K562 (cell line): ENCODE measurements at regions not wholly inside any gene's neighbourhood (a gene's known extent, or its start where the extent isn't known, plus 50 kb on each side); places are given as distances from the start of the nearest gene placed in this dataset.

Experiments
- ATAC-seq: fragments of 200-7000 bp; cut with Tn5 transposase; 3 replicates; pipeline ENCODE4 v1.9.1; 2020; ENCODE audit warnings: moderate library complexity
- BruUV-seq: library from RNA; stranded (reverse); fragments of 400-500 nt; replicated peaks from 2 replicates; lab custom pipeline; 2021; lab: Mats Ljungman, UMichigan
- CTCF ChIA-PET: fragments of 300-600 bp; formaldehyde crosslinking; extraction: SDS; loops from one replicate; lab custom pipeline; 2021; ENCODE audit warnings: low intra/inter-chr PET ratio; lab: Yijun Ruan, JAX
- POLR2A ChIA-PET: fragments of 300-600, 350-650 bp; sonication (Branson Sonifier 250); formaldehyde crosslinking; extraction: SDS; loops from one replicate; lab custom pipeline; 2021; ENCODE audit warnings: antibody characterized with exemption, inconsistent platforms; lab: Yijun Ruan, JAX
- DNase-seq, 4 experiments: peaks; one replicate each; pipeline versions ENCODE4 v3.0.0 to v3.0.0-alpha.2; 2011 to 2018; ENCODE audit warnings: low spot score in 3 of 4, mixed read lengths in 3 of 4; ENCODE audit errors: extremely low read depth in 1 of 4
- FAIRE-seq: peaks from 2 replicates; lab custom pipeline; 2011; peaks lifted over from hg19 to GRCh38; lab: Jason Lieb, UNC
- H2AFZ ChIP-seq: 2 replicates; pipeline ENCODE4 v1.6.0; 2011; ENCODE audit warnings: low read depth, low read length, control low read depth, inconsistent platforms
- H3K27ac ChIP-seq: fragments of 200-600 bp; 3 replicates; pipeline ENCODE4 v1.8.0; 2011; ENCODE audit warnings: low read depth, mild to moderate bottlenecking, control low read depth, inconsistent platforms, low read length, moderate library complexity, mixed read lengths; ENCODE audit errors: extremely low read depth
- H3K27me3 ChIP-seq, 2 experiments: fragments of 300-600 bp in 1 of 2; 2 replicates in 1 of 2; 3 replicates in 1 of 2; pipeline versions ENCODE4 v1.6.0 to v1.8.0; 2011; ENCODE audit warnings: inconsistent platforms in 2 of 2, low read length in 2 of 2, mild to moderate bottlenecking in 1 of 2, mixed read lengths in 1 of 2, moderate library complexity in 1 of 2; ENCODE audit not compliant: control insufficient read depth in 2 of 2, insufficient read depth in 2 of 2
- H3K36me3 ChIP-seq: fragments of 300-600 bp; 3 replicates; pipeline ENCODE4 v1.8.0; 2011; ENCODE audit warnings: mild to moderate bottlenecking, low read length, inconsistent platforms; ENCODE audit not compliant: control insufficient read depth, insufficient read depth
- H3K4me1 ChIP-seq, 2 experiments: fragments of 200-600 bp in 1 of 2; replicated peaks in 1 of 2; 2 replicates in 1 of 2; 3 replicates in 1 of 2; pipeline versions ENCODE4 v1.5.1 to v1.8.0; 2011; ENCODE audit warnings: inconsistent platforms in 2 of 2, low read length in 2 of 2, mild to moderate bottlenecking in 1 of 2, mixed read lengths in 1 of 2, moderate library complexity in 1 of 2; ENCODE audit not compliant: control insufficient read depth in 2 of 2, insufficient read depth in 2 of 2
- H3K4me2 ChIP-seq: 2 replicates; pipeline ENCODE4 v1.6.1; 2011; ENCODE audit warnings: low read length, control low read depth, inconsistent platforms, mixed read lengths; ENCODE audit not compliant: insufficient read depth
- H3K4me3 ChIP-seq: fragments of 200-600 bp; sonication (generic), shearing (Covaris generic); 2 replicates; pipeline ENCODE4 v1.5.1; 2016; ENCODE audit warnings: control low read depth, inconsistent platforms
- H3K79me2 ChIP-seq: fragments of 200-600 bp; 3 replicates; pipeline ENCODE4 v1.8.0; 2011; ENCODE audit warnings: low read length, inconsistent platforms; ENCODE audit not compliant: control insufficient read depth, insufficient read depth
- H3K9ac ChIP-seq, 2 experiments: 2 replicates each; pipeline versions ENCODE4 v1.6.0 to v1.6.1; 2011; ENCODE audit warnings: low read depth in 2 of 2, low read length in 2 of 2, control low read depth in 1 of 2, inconsistent platforms in 1 of 2, mild to moderate bottlenecking in 1 of 2, mixed read lengths in 1 of 2; ENCODE audit not compliant: insufficient read depth in 1 of 2
- H3K9me1 ChIP-seq: one replicate; pipeline ENCODE4 v1.6.0; 2011; ENCODE audit warnings: inconsistent platforms, mild to moderate bottlenecking, low read length, moderate library complexity; ENCODE audit not compliant: control insufficient read depth, insufficient read depth
- H3K9me3 ChIP-seq: replicated peaks from 2 replicates; pipeline ENCODE4 v1.5.1; 2011; ENCODE audit warnings: low read depth, low read length, inconsistent platforms; ENCODE audit not compliant: control insufficient read depth, insufficient read depth
- H4K20me1 ChIP-seq: replicated peaks from 2 replicates; pipeline ENCODE4 v1.6.1; 2011; ENCODE audit warnings: low read length, inconsistent platforms, mixed read lengths; ENCODE audit not compliant: control insufficient read depth, insufficient read depth
- CEBPB ChIP-seq: fragments of 450-650 bp; IDR thresholded peaks from 2 replicates; pipeline ENCODE4 v1.6.1; 2016; ENCODE audit warnings: missing genetic modification characterization, missing compliant biosample characterization
- CEBPG ChIP-seq, 3 experiments: fragments of 200-800 bp in 1 of 3; sonication (Bioruptor generic) in 1 of 3; sonication (generic) in 1 of 3; formaldehyde crosslinking in 1 of 3; IDR thresholded peaks in 2 of 3; conservative IDR thresholded peaks in 1 of 3; 2 replicates each; pipeline versions ENCODE4 v1.6.1 to v1.8.0; 2016 to 2022; ENCODE audit warnings: missing compliant biosample characterization in 2 of 3, missing genetic modification characterization in 2 of 3, mild to moderate bottlenecking in 1 of 3, missing genetic modification reagents in 1 of 3
- GABPB2 ChIP-seq: fragments of 250-450 bp; sonication (Bioruptor Pico); conservative IDR thresholded peaks from 2 replicates; pipeline ENCODE4 v1.5.1; 2021; ENCODE audit warnings: mild to moderate bottlenecking
- ZNF316 ChIP-seq: fragments of 450-650 bp; IDR thresholded peaks from 2 replicates; pipeline ENCODE4 v1.6.1; 2016
- WGBS: fragments of 100-300 bp; shearing (Covaris generic); methylation state at CpG from one replicate; pipeline ENCODE4 v1.1.6; 2016; ENCODE audit warnings: low coverage, mixed read lengths; ENCODE audit not compliant: insufficient coverage; ENCODE audit errors: missing lambda C conversion rate; 5-methylcytosine and 5-hydroxymethylcytosine counted together
- in situ Hi-C: fragments of 300-500 bp; cut with MboI; formaldehyde crosslinking; loops from 4 replicates; pipeline ENCODE4 v1.15.0; 2018; ENCODE audit warnings: inconsistent platforms, mixed read lengths
- intact Hi-C: fragments of 100-400 bp; cut with micrococcal nuclease; formaldehyde crosslinking; loops from 2 replicates; pipeline ENCODE4 v1.14.2; 2022

- peak; percentile 52 for FAIRE-seq
- no peak overlapping the region for H3K4me3 ChIP-seq
- CTCF ChIA-PET: no interaction called here
- 77% methylated on average over 9 of the region's 9 CpGs for WGBS
- H2AFZ ChIP-seq: no peak overlapping the region
- H3K79me2 ChIP-seq: no peaks in the 10 kb centered on the region
- H3K9me1 ChIP-seq: no peaks in the 10 kb centered on the region
- no peaks in the 10 kb centered on the region for H3K27me3 ChIP-seq
- H3K4me2 ChIP-seq: no peak overlapping the region
- H3K36me3 ChIP-seq: 0 out of 3 replicates have a peak, but pooled peaks cover 3% of the 10 kb centered on the region
- peaks cover 12 to 28% of the 10 kb centered on the region in 2 experiments for H3K4me1 ChIP-seq
- no peak for DNase-seq
- no peak for ATAC-seq
- no peaks in the 10 kb centered on the region for H4K20me1 ChIP-seq
- no peak overlapping the region for H3K9ac ChIP-seq
- H3K27ac ChIP-seq: no peak overlapping the region
- BruUV-seq: no TSS peak
- intact Hi-C loops: loop anchor here (5.0 to 10.0 kb wide), 4 partner anchors 83 to 502 kb away; no protein-coding TSS in a partner anchor
- TF ChIP-seq CEBPG (CRISPR knock-in tag; IDR thresholded peaks at IDR 0.05) (no peak), CEBPG (tag; conservative IDR thresholded peaks at IDR 0.05 in 1 of 2, IDR thresholded peaks at IDR 0.05 in 1 of 2) (peak in 1 of 2 experiments; percentile 25; a peak in 1 of 4 replicates), GABPB2 (no peak), ZNF316 (peak; percentile 26; the same call in 1 of the 2 replicates), CEBPB (tag) (peak; percentile 80)
- POLR2A ChIA-PET: no interaction called here
- no peaks in the 10 kb centered on the region for H3K9me3 ChIP-seq
- in situ Hi-C loops: no loop called here
Observed at GRCh38 chr15:95174301-95175259, 943.2 kb downstream of the MCTP2 start.
